Stimulated activated CD4-positive, alpha-beta T cell treated with anti-CD3 and anti-CD28 coated beads, Interleukin-15, amount 100 ng/mL, for 1 hour (primary cell): ENCODE measurements at regions not wholly inside any gene's neighbourhood (a gene's known extent, or its start where the extent isn't known, plus 50 kb on each side); places are given as distances from the start of the nearest gene placed in this dataset.
"Not testable (repeated sequence)": the region's sequence is repeated elsewhere in the genome, so short reads cannot be mapped to it uniquely, and the experiment has no call there.

ENCODE experiments used
- DNase-seq, 2 donors: peaks; one replicate each; pipeline ENCODE4 v3.0.0-alpha.2; 2020; ENCODE audit warnings: low read depth in 1 of 2, low spot score in 1 of 2

- DNase-seq, result no peak
Observed at GRCh38 chr17:34474706-34475105, 104.7 kb upstream of the TMEM132E start.

GRCh38 chr17:34472363-34472762 lies 107.0 kb upstream of the TMEM132E start:
- DNase-seq, result no peak

- not testable (repeated sequence) for DNase-seq
Observed at GRCh38 chr17:34471278-34471677, 108.1 kb upstream of the TMEM132E start.

GRCh38 chr17:34465789-34466188 lies 102.8 kb upstream of the CCL1 start:
- no peak for DNase-seq

GRCh38 chr17:34464812-34465211 lies 101.8 kb upstream of the CCL1 start:
- DNase-seq, result no peak

- DNase-seq, result no peak
Observed at GRCh38 chr17:34458266-34458665, 95.2 kb upstream of the CCL1 start.

- no peak for DNase-seq
Observed at GRCh38 chr17:34456121-34456520, 93.1 kb upstream of the CCL1 start.

- DNase-seq, result no peak
Observed at GRCh38 chr17:34452769-34453168, 89.7 kb upstream of the CCL1 start.

GRCh38 chr17:34451313-34451712 lies 88.3 kb upstream of the CCL1 start:
- no peak for DNase-seq

GRCh38 chr17:34447406-34447805 lies 84.4 kb upstream of the CCL1 start:
- no peak for DNase-seq

GRCh38 chr17:34445101-34445500 lies 82.1 kb upstream of the CCL1 start:
- DNase-seq, result no peak

- no peak for DNase-seq
Observed at GRCh38 chr17:34443619-34444469, 80.8 kb upstream of the CCL1 start.

GRCh38 chr17:34442387-34443111 lies 79.5 kb upstream of the CCL1 start:
- DNase-seq, result no peak

GRCh38 chr17:34437188-34437587 lies 74.2 kb upstream of the CCL1 start:
- DNase-seq, result no peak

- no peak for DNase-seq
Observed at GRCh38 chr17:34436607-34437006, 73.6 kb upstream of the CCL1 start.

- no peak for DNase-seq
Observed at GRCh38 chr17:34435182-34435928, 72.3 kb upstream of the CCL1 start.

GRCh38 chr17:34434052-34434451 lies 71.0 kb upstream of the CCL1 start:
- no peak for DNase-seq

- DNase-seq, result no peak
Observed at GRCh38 chr17:34424814-34425491, 61.9 kb upstream of the CCL1 start.

GRCh38 chr17:34423978-34424813 lies 61.2 kb upstream of the CCL1 start:
- no peak for DNase-seq

- not testable (repeated sequence) for DNase-seq
Observed at GRCh38 chr17:34423315-34423714, 60.3 kb upstream of the CCL1 start.
